H1 (cell line): ENCODE measurements at regions not wholly inside any gene's neighbourhood (a gene's known extent, or its start where the extent isn't known, plus 50 kb on each side); places are given as distances from the start of the nearest gene placed in this dataset.

Source experiments
- CTCF ChIA-PET: fragments of 300-600 bp; sonication (Branson Sonifier 250); formaldehyde crosslinking; loops from one replicate; lab custom pipeline; 2021; ENCODE audit not compliant: partially characterized antibody; lab: Charles Lee
- POLR2A ChIA-PET: fragments of 300-600 bp; sonication (Branson Sonifier 250); formaldehyde crosslinking; loops from one replicate; lab custom pipeline; 2021; ENCODE audit warnings: inconsistent platforms; ENCODE audit not compliant: partially characterized antibody; lab: Charles Lee
- DNase-seq, 2 experiments: peaks; one replicate each; pipeline versions ENCODE4 v3.0.0 to v3.0.0-alpha.2; 2010 to 2022; ENCODE audit warnings: low spot score in 2 of 2, low read depth in 1 of 2, mixed read lengths in 1 of 2
- FAIRE-seq: peaks from 2 replicates; lab custom pipeline; 2011; peaks lifted over from hg19 to GRCh38; lab: Jason Lieb, UNC
- H2AFZ ChIP-seq: 2 replicates; pipeline ENCODE4 v1.8.1; 2012; ENCODE audit warnings: low read length, inconsistent platforms
- H2AK5ac ChIP-seq: 2 replicates; pipeline ENCODE4 v1.6.1; 2013; ENCODE audit warnings: low read depth, low read length
- H2BK120ac ChIP-seq: replicated peaks from 2 replicates; pipeline ENCODE3; 2013; ENCODE audit warnings: low read depth, low read length, inconsistent platforms
- H2BK12ac ChIP-seq: 2 replicates; pipeline ENCODE4 v1.6.1; 2013; ENCODE audit warnings: low read depth, low read length
- H2BK15ac ChIP-seq: 2 replicates; pipeline ENCODE4 v1.6.1; 2013; ENCODE audit warnings: low read length
- H2BK20ac ChIP-seq: 2 replicates; pipeline ENCODE4 v1.6.1; 2013; ENCODE audit warnings: low read length
- H2BK5ac ChIP-seq: 2 replicates; pipeline ENCODE4 v1.6.1; 2013; ENCODE audit warnings: low read depth, low read length
- H3K14ac ChIP-seq: 2 replicates; pipeline ENCODE4 v1.6.1; 2013; ENCODE audit warnings: inconsistent platforms; ENCODE audit not compliant: insufficient read length
- H3K18ac ChIP-seq: 2 replicates; pipeline ENCODE4 v1.6.1; 2013; ENCODE audit warnings: low read length; ENCODE audit errors: extremely low read depth
- H3K23ac ChIP-seq: 2 replicates; pipeline ENCODE4 v1.6.1; 2013; ENCODE audit warnings: inconsistent platforms; ENCODE audit not compliant: insufficient read length
- H3K23me2 ChIP-seq: 2 replicates; pipeline ENCODE4 v1.6.1; 2013; ENCODE audit warnings: low read depth, low read length
- H3K27ac ChIP-seq: 2 replicates; pipeline ENCODE4 v1.6.1; 2011; ENCODE audit warnings: low read depth, low read length, inconsistent platforms
- H3K27me3 ChIP-seq, 4 experiments: replicated peaks in 1 of 4; 1 replicate in 1 of 4; 2 replicates in 3 of 4; pipeline versions ENCODE4 v1.6.1 to v1.8.1; 2011 to 2013; ENCODE audit warnings: low read length in 3 of 4, mild to moderate bottlenecking in 3 of 4, inconsistent platforms in 2 of 4, mixed read lengths in 2 of 4, moderate library complexity in 1 of 4; ENCODE audit not compliant: control insufficient read depth in 3 of 4, insufficient read depth in 3 of 4; ENCODE audit errors: extremely low read depth in 1 of 4
- H3K36me3 ChIP-seq, 4 experiments: 2 replicates each; pipeline versions ENCODE4 v1.6.1 to v1.8.1; 2011 to 2013; ENCODE audit warnings: mild to moderate bottlenecking in 4 of 4, low read length in 3 of 4, moderate library complexity in 2 of 4, control low read depth in 1 of 4, inconsistent platforms in 1 of 4; ENCODE audit not compliant: insufficient read depth in 4 of 4, control insufficient read depth in 2 of 4
- H3K4ac ChIP-seq: replicated peaks from 2 replicates; pipeline ENCODE3; 2013; ENCODE audit warnings: low read length, low read depth, mixed read lengths, inconsistent platforms; ENCODE audit not compliant: insufficient read length
- H3K4me1 ChIP-seq, 4 experiments: replicated peaks in 1 of 4; 1 replicate in 1 of 4; 2 replicates in 3 of 4; pipeline versions ENCODE4 v1.6.1 to v1.8.1; 2011 to 2013; ENCODE audit warnings: low read length in 3 of 4, inconsistent platforms in 2 of 4, mixed read lengths in 1 of 4; ENCODE audit not compliant: insufficient read depth in 4 of 4, control insufficient read depth in 3 of 4
- H3K4me2 ChIP-seq, 2 experiments: 2 replicates each; pipeline versions ENCODE4 v1.6.1 to v1.8.1; 2011 to 2013; ENCODE audit warnings: low read depth in 2 of 2, low read length in 2 of 2, control low read depth in 1 of 2, inconsistent platforms in 1 of 2, mild to moderate bottlenecking in 1 of 2; ENCODE audit not compliant: insufficient read depth in 1 of 2
- H3K4me3 ChIP-seq, 4 experiments: fragments of 200-600, 300-600 bp in 1 of 4; sonication (generic), shearing (Covaris generic), sonication (Bioruptor Twin) in 1 of 4; 2 replicates each; pipeline versions ENCODE4 v1.5.1 to v1.8.1; 2011 to 2016; ENCODE audit warnings: low read length in 4 of 4, low read depth in 3 of 4, control low read depth in 2 of 4, inconsistent platforms in 2 of 4, mild to moderate bottlenecking in 2 of 4, mixed read lengths in 1 of 4, moderate library complexity in 1 of 4; ENCODE audit not compliant: insufficient read depth in 2 of 4; ENCODE audit errors: extremely low read depth in 1 of 4
- H3K56ac ChIP-seq: replicated peaks from 2 replicates; pipeline ENCODE3; 2013; ENCODE audit warnings: low read depth, mild to moderate bottlenecking, mixed read lengths, low read length, inconsistent platforms; ENCODE audit not compliant: insufficient read length
- H3K79me1 ChIP-seq: 2 replicates; pipeline ENCODE4 v1.6.1; 2013; ENCODE audit warnings: low read depth, low read length, control low read depth
- H3K79me2 ChIP-seq, 2 experiments: 2 replicates each; pipeline versions ENCODE4 v1.6.1 to v1.8.1; 2012 to 2013; ENCODE audit warnings: low read length in 2 of 2, mild to moderate bottlenecking in 2 of 2, inconsistent platforms in 1 of 2; ENCODE audit not compliant: insufficient read depth in 2 of 2, control insufficient read depth in 1 of 2
- H3K9ac ChIP-seq, 4 experiments: replicated peaks in 1 of 4; 1 replicate in 1 of 4; 2 replicates in 3 of 4; pipeline versions ENCODE4 v1.6.1 to v1.8.1; 2011 to 2013; ENCODE audit warnings: low read depth in 3 of 4, low read length in 3 of 4, control low read depth in 2 of 4, mild to moderate bottlenecking in 2 of 4, moderate library complexity in 2 of 4, inconsistent platforms in 1 of 4; ENCODE audit errors: extremely low read depth in 1 of 4
- H3K9me3 ChIP-seq, 2 experiments: 2 replicates each; pipeline versions ENCODE4 v1.6.1 to v1.8.1; 2012 to 2013; ENCODE audit warnings: mild to moderate bottlenecking in 2 of 2, moderate library complexity in 2 of 2, control low read depth in 1 of 2, inconsistent platforms in 1 of 2, low read depth in 1 of 2, low read length in 1 of 2, mixed read lengths in 1 of 2; ENCODE audit not compliant: insufficient read depth in 2 of 2
- H4K20me1 ChIP-seq, 2 experiments: replicated peaks in 1 of 2; 2 replicates each; pipeline versions ENCODE3 to v1.8.1; 2011 to 2013; ENCODE audit warnings: inconsistent platforms in 2 of 2, low read length in 2 of 2, mild to moderate bottlenecking in 1 of 2; ENCODE audit not compliant: insufficient read depth in 2 of 2, control insufficient read depth in 1 of 2
- H4K5ac ChIP-seq: 2 replicates; pipeline ENCODE4 v1.6.1; 2013; ENCODE audit warnings: low read length, low read depth, mixed read lengths, inconsistent platforms; ENCODE audit not compliant: insufficient read length
- H4K8ac ChIP-seq: 2 replicates; pipeline ENCODE4 v1.8.0; 2013; ENCODE audit warnings: mild to moderate bottlenecking, moderate library complexity, low read length, inconsistent platforms; ENCODE audit not compliant: insufficient read depth; ENCODE audit errors: extremely low read depth
- H4K91ac ChIP-seq: replicated peaks from 2 replicates; pipeline ENCODE3; 2013; ENCODE audit warnings: low read length, mixed read lengths, inconsistent platforms; ENCODE audit not compliant: insufficient read length
- CBX5 ChIP-seq: fragments of 300-800, 300-1000 bp; sonication (generic); IDR thresholded peaks from 2 replicates; pipeline ENCODE4 v1.7.1; 2016; ENCODE audit warnings: antibody characterized with exemption, low read length, low read depth
- JUN ChIP-seq: IDR thresholded peaks from 2 replicates; pipeline ENCODE4 v1.6.1; 2011; ENCODE audit warnings: low read depth, mild to moderate bottlenecking, improper control_type of control experiment, low read length
- JUND ChIP-seq: IDR thresholded peaks from 2 replicates; pipeline ENCODE4 v1.6.1; 2011; ENCODE audit warnings: mild to moderate bottlenecking, improper control_type of control experiment, low read length
- POU5F1 ChIP-seq: IDR thresholded peaks from 2 replicates; pipeline ENCODE4 v1.6.1; 2011; ENCODE audit warnings: low read depth, mild to moderate bottlenecking, low read length, moderate library complexity
- WGBS, 2 experiments: shearing (Covaris generic) in 1 of 2; methylation state at CpG; one replicate each; pipeline versions ENCODE4 v1.1.6 to v1.1.7; 2013 to 2015; ENCODE audit warnings: low lambda C conversion rate in 2 of 2, mixed read lengths in 2 of 2, inconsistent platforms in 1 of 2, low coverage in 1 of 2, missing lambda C conversion rate in 1 of 2; ENCODE audit not compliant: insufficient replicate concordance in 2 of 2, insufficient coverage in 1 of 2, insufficient read length in 1 of 2; ENCODE audit errors: extremely low coverage in 1 of 2, missing lambda C conversion rate in 1 of 2; 5-methylcytosine and 5-hydroxymethylcytosine counted together

- no peak for TF ChIP-seq JUND
- no peak for TF ChIP-seq CBX5
- TF ChIP-seq POU5F1, result no peak
- no peak for TF ChIP-seq JUN
- Histone ChIP-seq H4K20me1 (no peaks in the 10 kb centered on the region), H3K56ac (no peak overlapping the region), H3K27ac (no peak overlapping the region), H2BK20ac (no peak overlapping the region), H3K79me1 (no peaks in the 10 kb centered on the region), H3K9ac (no peak overlapping the region), H2BK5ac (no peak overlapping the region), H3K14ac (no peak overlapping the region), H2AK5ac (no peak overlapping the region), H2BK120ac (no peak overlapping the region), H3K9me3 (no peaks in the 10 kb centered on the region), H2BK15ac (no peak overlapping the region), H4K8ac (no peak overlapping the region), H3K79me2 (no peaks in the 10 kb centered on the region), H3K4me3 (no peak overlapping the region), H3K23ac (no peak overlapping the region), H3K27me3 (no peaks in the 10 kb centered on the region), H2AFZ (no peak overlapping the region), H3K23me2 (no peaks in the 10 kb centered on the region), H3K18ac (no peak overlapping the region), H3K4ac (no peak overlapping the region), H4K91ac (no peak overlapping the region), H3K36me3 (no peaks in the 10 kb centered on the region), H3K4me2 (no peak overlapping the region), H2BK12ac (no peak overlapping the region), H3K4me1 (no peaks in the 10 kb centered on the region), H4K5ac (no peak overlapping the region)
- FAIRE-seq (no peak), DNase-seq (no peak)
- 100% methylated on average over 1 to 2 of the region's 2 CpGs for WGBS, 2 experiments
- ChIA-PET CTCF (interaction anchor here (1.4 kb wide), 1 partner anchor 29 kb away, joined by 5 read pairs; no protein-coding TSS in a partner anchor), POLR2A (no interaction called here)
Observed at GRCh38 chr12:74619084-74619483, 81.4 kb downstream of the ATXN7L3B start.
